WTC11 (cell line): ENCODE measurements at regions not wholly inside any gene's neighbourhood (a gene's known extent, or its start where the extent isn't known, plus 50 kb on each side); places are given as distances from the start of the nearest gene placed in this dataset.

ENCODE experiments used
- ATAC-seq: fragments of 200-7000 bp; cut with Tn5 transposase; 2 replicates; pipeline ENCODE4 v1.10.0; 2021; ENCODE audit warnings: mild to moderate bottlenecking, moderate library complexity
- CTCF ChIA-PET: fragments of 300-600 bp; sonication (Branson Sonifier 250); formaldehyde crosslinking; loops from one replicate; lab custom pipeline; 2021; ENCODE audit warnings: antibody characterized with exemption; lab: Charles Lee
- POLR2A ChIA-PET: fragments of 350-600 bp; sonication (Branson Sonifier 250); formaldehyde crosslinking; loops from one replicate; lab custom pipeline; 2021; ENCODE audit warnings: antibody characterized with exemption; lab: Charles Lee
- DNase-seq: peaks from one replicate; pipeline ENCODE4 v3.0.0; 2021; ENCODE audit warnings: low spot score
- H3K27ac Mint-ChIP-seq: 2 replicates; pipeline ENCODE4 v1.8.0; 2021; ENCODE audit warnings: mixed read lengths
- H3K27me3 Mint-ChIP-seq: 2 replicates; pipeline ENCODE4 v1.8.0; 2021; ENCODE audit warnings: low read depth, mild to moderate bottlenecking, moderate library complexity, mixed read lengths
- H3K36me3 Mint-ChIP-seq: 2 replicates; pipeline ENCODE4 v1.8.0; 2021; ENCODE audit warnings: mixed read lengths
- H3K4me1 Mint-ChIP-seq: 2 replicates; pipeline ENCODE4 v1.8.0; 2022; ENCODE audit warnings: mixed read lengths
- H3K4me3 Mint-ChIP-seq: 2 replicates; pipeline ENCODE4 v1.8.0; 2021; ENCODE audit warnings: mild to moderate bottlenecking, moderate library complexity, mixed read lengths
- H3K9me3 Mint-ChIP-seq: 2 replicates; pipeline ENCODE4 v1.8.0; 2021; ENCODE audit warnings: mixed read lengths
- CBFB ChIP-seq: sonication (generic); formaldehyde crosslinking; IDR thresholded peaks from 2 replicates; pipeline ENCODE4 v1.8.1; 2022; ENCODE audit warnings: mild to moderate bottlenecking, low read depth, missing genetic modification reagents
- ETV6 ChIP-seq: sonication (generic); formaldehyde crosslinking; IDR thresholded peaks from 2 replicates; pipeline ENCODE4 v1.8.1; 2022; ENCODE audit warnings: mild to moderate bottlenecking, missing genetic modification reagents
- FOXJ3 ChIP-seq: sonication (generic); formaldehyde crosslinking; IDR thresholded peaks from 2 replicates; pipeline ENCODE4 v1.9.0; 2021; ENCODE audit warnings: missing genetic modification reagents, mild to moderate bottlenecking, borderline replicate concordance
- FOXP1 ChIP-seq: sonication (generic); formaldehyde crosslinking; IDR thresholded peaks from 2 replicates; pipeline ENCODE4 v1.8.0; 2022; ENCODE audit warnings: missing genetic modification reagents, mild to moderate bottlenecking, moderate library complexity, borderline replicate concordance
- GTF2I ChIP-seq: fragments of 250-450 bp; sonication (Bioruptor Pico); conservative IDR thresholded peaks from 2 replicates; pipeline ENCODE4 v1.4.0; 2021; ENCODE audit warnings: mild to moderate bottlenecking
- JAZF1 ChIP-seq: fragments of 250-450 bp; sonication (Bioruptor Pico); IDR thresholded peaks from 2 replicates; pipeline ENCODE4 v1.9.0; 2021; ENCODE audit warnings: moderate library complexity, mild to moderate bottlenecking, inconsistent platforms
- MXD4 ChIP-seq: fragments of 250-450 bp; sonication (Bioruptor Pico); IDR thresholded peaks from 2 replicates; pipeline ENCODE4 v1.8.0; 2021; ENCODE audit warnings: mild to moderate bottlenecking, moderate library complexity, borderline replicate concordance
- NR1H2 ChIP-seq: sonication (generic); formaldehyde crosslinking; IDR thresholded peaks from 2 replicates; pipeline ENCODE4 v1.9.0; 2021; ENCODE audit warnings: mild to moderate bottlenecking, moderate library complexity, missing genetic modification reagents
- NR2C2 ChIP-seq: sonication (generic); formaldehyde crosslinking; IDR thresholded peaks from 2 replicates; pipeline ENCODE4 v1.8.0; 2022; ENCODE audit warnings: mild to moderate bottlenecking, missing genetic modification reagents
- OVOL2 ChIP-seq: fragments of 250-450 bp; sonication (Bioruptor Pico); IDR thresholded peaks from 2 replicates; pipeline ENCODE4 v1.9.0; 2021; ENCODE audit warnings: mild to moderate bottlenecking, borderline replicate concordance
- PRRX2 ChIP-seq: fragments of 250-450 bp; sonication (Bioruptor Pico); IDR thresholded peaks from 2 replicates; pipeline ENCODE4 v1.8.0; 2021; ENCODE audit warnings: mild to moderate bottlenecking
- SOX15 ChIP-seq: fragments of 250-450 bp; sonication (Bioruptor Pico); IDR thresholded peaks from 2 replicates; pipeline ENCODE4 v1.9.0; 2021; ENCODE audit warnings: mild to moderate bottlenecking
- SP1 ChIP-seq: sonication (generic); formaldehyde crosslinking; conservative IDR thresholded peaks from 2 replicates; pipeline ENCODE4 v1.8.1; 2022; ENCODE audit warnings: missing genetic modification reagents
- ZNF263 ChIP-seq: sonication (generic); formaldehyde crosslinking; IDR thresholded peaks from 2 replicates; pipeline ENCODE4 v1.8.1; 2022; ENCODE audit warnings: low read depth, mild to moderate bottlenecking, moderate library complexity, missing genetic modification reagents
- ZNF423 ChIP-seq: fragments of 250-450 bp; sonication (Bioruptor Pico); IDR thresholded peaks from 2 replicates; pipeline ENCODE4 v2.1.2; 2022; ENCODE audit warnings: mild to moderate bottlenecking, moderate library complexity
- TF ChIP-seq, protein P1 (sequence below): sonication (generic); formaldehyde crosslinking; IDR thresholded peaks from 2 replicates; pipeline ENCODE4 v1.8.0; 2022; ENCODE audit warnings: missing genetic modification reagents
- TF ChIP-seq, protein P2 (sequence below): sonication (generic); formaldehyde crosslinking; IDR thresholded peaks from 2 replicates; pipeline ENCODE4 v1.8.0; 2023; ENCODE audit warnings: mild to moderate bottlenecking, missing genetic modification reagents
- TF ChIP-seq, protein P3 (sequence below): fragments of 250-450 bp; sonication (Bioruptor Pico); conservative IDR thresholded peaks from 2 replicates; pipeline ENCODE4 v1.9.0; 2021; ENCODE audit warnings: mild to moderate bottlenecking
- TF ChIP-seq, protein P4 (sequence below): fragments of 250-450 bp; sonication (Bioruptor Pico); IDR thresholded peaks from 2 replicates; pipeline ENCODE4 v1.9.0; 2021; ENCODE audit warnings: mild to moderate bottlenecking
- TF ChIP-seq, protein P5 (sequence below): sonication (generic); formaldehyde crosslinking; IDR thresholded peaks from 2 replicates; pipeline ENCODE4 v1.8.1; 2022; ENCODE audit warnings: mild to moderate bottlenecking, moderate library complexity, missing genetic modification reagents
- TF ChIP-seq, protein P6 (sequence below): sonication (generic); formaldehyde crosslinking; IDR thresholded peaks from 2 replicates; pipeline ENCODE4 v1.8.0; 2022; ENCODE audit warnings: mild to moderate bottlenecking, missing genetic modification reagents

DNA sequence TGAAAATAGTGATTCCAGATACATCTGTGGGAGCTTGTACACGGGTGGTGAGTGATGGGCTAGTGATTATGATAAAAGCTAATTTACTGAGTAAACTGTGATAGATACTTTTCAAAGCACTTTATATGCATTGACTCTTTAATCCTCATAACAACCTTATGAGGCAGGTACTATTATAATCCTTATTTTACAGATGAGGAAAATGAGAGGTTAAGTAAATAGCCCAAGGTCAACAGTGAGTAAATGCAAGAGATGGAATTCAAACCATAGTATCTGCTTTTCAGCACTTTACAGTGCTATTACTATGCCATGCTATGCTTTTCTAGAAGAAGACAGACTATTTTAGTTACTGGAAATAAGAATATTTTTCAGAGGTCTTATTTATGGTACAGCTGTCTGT lies 320.9 kb upstream of the CITED2 start (continued):
- TF ChIP-seq, protein P1, sequence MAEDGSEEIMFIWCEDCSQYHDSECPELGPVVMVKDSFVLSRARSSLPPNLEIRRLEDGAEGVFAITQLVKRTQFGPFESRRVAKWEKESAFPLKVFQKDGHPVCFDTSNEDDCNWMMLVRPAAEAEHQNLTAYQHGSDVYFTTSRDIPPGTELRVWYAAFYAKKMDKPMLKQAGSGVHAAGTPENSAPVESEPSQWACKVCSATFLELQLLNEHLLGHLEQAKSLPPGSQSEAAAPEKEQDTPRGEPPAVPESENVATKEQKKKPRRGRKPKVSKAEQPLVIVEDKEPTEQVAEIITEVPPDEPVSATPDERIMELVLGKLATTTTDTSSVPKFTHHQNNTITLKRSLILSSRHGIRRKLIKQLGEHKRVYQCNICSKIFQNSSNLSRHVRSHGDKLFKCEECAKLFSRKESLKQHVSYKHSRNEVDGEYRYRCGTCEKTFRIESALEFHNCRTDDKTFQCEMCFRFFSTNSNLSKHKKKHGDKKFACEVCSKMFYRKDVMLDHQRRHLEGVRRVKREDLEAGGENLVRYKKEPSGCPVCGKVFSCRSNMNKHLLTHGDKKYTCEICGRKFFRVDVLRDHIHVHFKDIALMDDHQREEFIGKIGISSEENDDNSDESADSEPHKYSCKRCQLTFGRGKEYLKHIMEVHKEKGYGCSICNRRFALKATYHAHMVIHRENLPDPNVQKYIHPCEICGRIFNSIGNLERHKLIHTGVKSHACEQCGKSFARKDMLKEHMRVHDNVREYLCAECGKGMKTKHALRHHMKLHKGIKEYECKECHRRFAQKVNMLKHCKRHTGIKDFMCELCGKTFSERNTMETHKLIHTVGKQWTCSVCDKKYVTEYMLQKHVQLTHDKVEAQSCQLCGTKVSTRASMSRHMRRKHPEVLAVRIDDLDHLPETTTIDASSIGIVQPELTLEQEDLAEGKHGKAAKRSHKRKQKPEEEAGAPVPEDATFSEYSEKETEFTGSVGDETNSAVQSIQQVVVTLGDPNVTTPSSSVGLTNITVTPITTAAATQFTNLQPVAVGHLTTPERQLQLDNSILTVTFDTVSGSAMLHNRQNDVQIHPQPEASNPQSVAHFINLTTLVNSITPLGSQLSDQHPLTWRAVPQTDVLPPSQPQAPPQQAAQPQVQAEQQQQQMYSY (CRISPR knock-in tag) = no peak
- no peak for TF ChIP-seq MXD4
- TF ChIP-seq SP1 (CRISPR knock-in tag) = no peak
- TF ChIP-seq ETV6 (CRISPR knock-in tag) = no peak
- TF ChIP-seq PRRX2 (CRISPR knock-in tag) = no peak
- TF ChIP-seq, all 79 proteins: peak for 0

DNA sequence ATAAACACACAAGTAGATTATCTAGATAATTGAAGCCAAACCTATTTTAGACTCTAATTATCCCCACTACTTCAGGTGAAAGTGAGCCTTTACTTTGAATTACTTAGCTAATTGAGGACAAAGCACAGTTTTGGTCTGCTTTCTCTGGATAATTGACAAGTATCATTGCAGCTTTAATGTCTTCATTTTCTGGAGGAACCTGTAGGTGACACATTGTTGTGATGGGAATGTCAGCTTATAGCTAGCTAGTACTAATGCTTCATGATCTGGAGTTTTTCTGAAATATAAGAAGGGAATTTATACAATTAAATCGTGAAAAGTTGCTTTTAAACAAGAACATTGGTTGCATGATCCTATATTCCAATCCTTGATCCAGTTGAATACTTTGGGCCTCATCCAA lies 319.3 kb upstream of the CITED2 start:
- no peak overlapping the region for H3K4me3 Mint-ChIP-seq
- H3K27me3 Mint-ChIP-seq = no peaks in the 10 kb centered on the region
- no peak for DNase-seq
- no peak overlapping the region for H3K27ac Mint-ChIP-seq
- TF ChIP-seq, protein P2, sequence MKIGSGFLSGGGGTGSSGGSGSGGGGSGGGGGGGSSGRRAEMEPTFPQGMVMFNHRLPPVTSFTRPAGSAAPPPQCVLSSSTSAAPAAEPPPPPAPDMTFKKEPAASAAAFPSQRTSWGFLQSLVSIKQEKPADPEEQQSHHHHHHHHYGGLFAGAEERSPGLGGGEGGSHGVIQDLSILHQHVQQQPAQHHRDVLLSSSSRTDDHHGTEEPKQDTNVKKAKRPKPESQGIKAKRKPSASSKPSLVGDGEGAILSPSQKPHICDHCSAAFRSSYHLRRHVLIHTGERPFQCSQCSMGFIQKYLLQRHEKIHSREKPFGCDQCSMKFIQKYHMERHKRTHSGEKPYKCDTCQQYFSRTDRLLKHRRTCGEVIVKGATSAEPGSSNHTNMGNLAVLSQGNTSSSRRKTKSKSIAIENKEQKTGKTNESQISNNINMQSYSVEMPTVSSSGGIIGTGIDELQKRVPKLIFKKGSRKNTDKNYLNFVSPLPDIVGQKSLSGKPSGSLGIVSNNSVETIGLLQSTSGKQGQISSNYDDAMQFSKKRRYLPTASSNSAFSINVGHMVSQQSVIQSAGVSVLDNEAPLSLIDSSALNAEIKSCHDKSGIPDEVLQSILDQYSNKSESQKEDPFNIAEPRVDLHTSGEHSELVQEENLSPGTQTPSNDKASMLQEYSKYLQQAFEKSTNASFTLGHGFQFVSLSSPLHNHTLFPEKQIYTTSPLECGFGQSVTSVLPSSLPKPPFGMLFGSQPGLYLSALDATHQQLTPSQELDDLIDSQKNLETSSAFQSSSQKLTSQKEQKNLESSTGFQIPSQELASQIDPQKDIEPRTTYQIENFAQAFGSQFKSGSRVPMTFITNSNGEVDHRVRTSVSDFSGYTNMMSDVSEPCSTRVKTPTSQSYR (CRISPR knock-in tag) = no peak
- TF ChIP-seq, protein P3, sequence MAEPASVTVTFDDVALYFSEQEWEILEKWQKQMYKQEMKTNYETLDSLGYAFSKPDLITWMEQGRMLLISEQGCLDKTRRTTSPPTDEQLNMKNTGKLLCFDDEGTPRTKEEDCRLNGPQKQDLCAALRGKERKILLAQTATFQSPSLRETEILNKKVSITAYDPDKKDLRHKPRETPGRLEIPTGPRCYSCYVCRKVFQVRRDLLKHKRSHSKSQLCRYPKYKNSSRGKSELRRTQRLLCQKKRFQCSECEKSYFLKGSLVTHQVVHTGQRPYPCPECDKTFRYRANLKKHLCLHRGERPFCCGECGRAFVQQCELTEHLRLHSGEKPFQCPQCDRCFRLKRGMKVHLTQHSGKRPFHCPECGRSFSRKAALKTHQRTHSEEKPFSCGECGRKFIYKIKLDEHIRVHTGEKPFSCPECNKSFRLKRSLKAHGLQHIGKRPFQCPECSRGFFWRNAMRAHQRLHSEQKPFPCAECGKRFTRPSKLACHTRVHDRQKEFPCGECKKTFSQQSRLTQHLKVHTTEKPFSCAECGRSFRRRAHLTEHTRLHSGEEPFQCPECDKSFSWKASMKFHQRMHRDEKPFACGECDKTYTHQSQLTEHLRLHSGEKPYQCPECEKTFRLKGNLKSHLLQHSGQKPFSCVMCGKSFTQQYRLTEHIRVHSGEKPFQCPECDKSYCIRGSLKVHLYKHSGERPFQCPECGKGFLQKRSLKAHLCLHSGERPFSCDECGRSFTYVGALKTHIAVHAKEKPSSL = no peak
- no peak for TF ChIP-seq FOXJ3 (CRISPR knock-in tag)
- TF ChIP-seq ZNF263 (CRISPR knock-in tag) = no peak
- TF ChIP-seq, protein P4, sequence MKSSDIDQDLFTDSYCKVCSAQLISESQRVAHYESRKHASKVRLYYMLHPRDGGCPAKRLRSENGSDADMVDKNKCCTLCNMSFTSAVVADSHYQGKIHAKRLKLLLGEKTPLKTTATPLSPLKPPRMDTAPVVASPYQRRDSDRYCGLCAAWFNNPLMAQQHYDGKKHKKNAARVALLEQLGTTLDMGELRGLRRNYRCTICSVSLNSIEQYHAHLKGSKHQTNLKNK (CRISPR knock-in tag) = no peak
- TF ChIP-seq, protein P5, sequence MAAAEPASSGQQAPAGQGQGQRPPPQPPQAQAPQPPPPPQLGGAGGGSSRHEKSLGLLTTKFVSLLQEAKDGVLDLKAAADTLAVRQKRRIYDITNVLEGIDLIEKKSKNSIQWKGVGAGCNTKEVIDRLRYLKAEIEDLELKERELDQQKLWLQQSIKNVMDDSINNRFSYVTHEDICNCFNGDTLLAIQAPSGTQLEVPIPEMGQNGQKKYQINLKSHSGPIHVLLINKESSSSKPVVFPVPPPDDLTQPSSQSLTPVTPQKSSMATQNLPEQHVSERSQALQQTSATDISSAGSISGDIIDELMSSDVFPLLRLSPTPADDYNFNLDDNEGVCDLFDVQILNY (CRISPR knock-in tag) = no peak
- no peak for TF ChIP-seq CBFB (CRISPR knock-in tag)
- TF ChIP-seq JAZF1 (CRISPR knock-in tag) = no peak
- TF ChIP-seq SOX15 (CRISPR knock-in tag) = no peak
- TF ChIP-seq GTF2I (CRISPR knock-in tag) = no peak
- TF ChIP-seq NR1H2 (CRISPR knock-in tag) = no peak
- TF ChIP-seq OVOL2 = no peak
- TF ChIP-seq, protein P6, sequence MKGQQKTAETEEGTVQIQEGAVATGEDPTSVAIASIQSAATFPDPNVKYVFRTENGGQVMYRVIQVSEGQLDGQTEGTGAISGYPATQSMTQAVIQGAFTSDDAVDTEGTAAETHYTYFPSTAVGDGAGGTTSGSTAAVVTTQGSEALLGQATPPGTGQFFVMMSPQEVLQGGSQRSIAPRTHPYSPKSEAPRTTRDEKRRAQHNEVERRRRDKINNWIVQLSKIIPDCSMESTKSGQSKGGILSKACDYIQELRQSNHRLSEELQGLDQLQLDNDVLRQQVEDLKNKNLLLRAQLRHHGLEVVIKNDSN (CRISPR knock-in tag) = no peak
- no peak for TF ChIP-seq FOXP1 (CRISPR knock-in tag)
- TF ChIP-seq NR2C2 = no peak
- TF ChIP-seq ZNF423 (CRISPR knock-in tag) = no peak
- no peaks in the 10 kb centered on the region for H3K4me1 Mint-ChIP-seq
- H3K9me3 Mint-ChIP-seq = peaks cover 11% of the 10 kb centered on the region
- peaks cover 7% of the 10 kb centered on the region for H3K36me3 Mint-ChIP-seq
- ChIA-PET POLR2A (no interaction called here), CTCF (no interaction called here)
- no peak for ATAC-seq
